Daoy (cell line): ENCODE measurements at regions not wholly inside any gene's neighbourhood (a gene's known extent, or its start where the extent isn't known, plus 50 kb on each side); places are given as distances from the start of the nearest gene placed in this dataset.
"Not testable (repeated sequence)": the region's sequence is repeated elsewhere in the genome, so short reads cannot be mapped to it uniquely, and the experiment has no call there.

Experiments
- DNase-seq: peaks from one replicate; pipeline ENCODE4 v3.0.0-alpha.2; 2015; ENCODE audit warnings: low read depth

DNA sequence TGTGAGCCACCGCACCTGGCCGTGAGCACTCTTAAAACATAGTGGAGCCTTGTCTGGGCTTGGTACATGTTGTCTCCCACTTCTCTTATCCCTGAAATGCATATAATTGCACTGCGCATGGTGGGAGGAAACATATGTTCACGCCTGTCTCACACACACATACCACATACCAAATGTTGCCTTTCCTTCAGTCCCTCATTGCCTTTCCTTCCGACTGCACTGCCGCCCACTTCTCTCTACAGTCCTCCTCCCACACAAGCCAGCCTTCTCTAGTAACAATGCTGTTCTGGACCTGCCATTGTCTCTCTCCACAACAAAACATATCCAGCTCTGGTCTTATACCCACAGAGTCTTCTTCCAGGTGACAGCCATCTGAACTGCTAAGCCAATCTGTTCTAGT is 88.3 kb upstream of the PTHLH start:
- no peak for DNase-seq

DNA sequence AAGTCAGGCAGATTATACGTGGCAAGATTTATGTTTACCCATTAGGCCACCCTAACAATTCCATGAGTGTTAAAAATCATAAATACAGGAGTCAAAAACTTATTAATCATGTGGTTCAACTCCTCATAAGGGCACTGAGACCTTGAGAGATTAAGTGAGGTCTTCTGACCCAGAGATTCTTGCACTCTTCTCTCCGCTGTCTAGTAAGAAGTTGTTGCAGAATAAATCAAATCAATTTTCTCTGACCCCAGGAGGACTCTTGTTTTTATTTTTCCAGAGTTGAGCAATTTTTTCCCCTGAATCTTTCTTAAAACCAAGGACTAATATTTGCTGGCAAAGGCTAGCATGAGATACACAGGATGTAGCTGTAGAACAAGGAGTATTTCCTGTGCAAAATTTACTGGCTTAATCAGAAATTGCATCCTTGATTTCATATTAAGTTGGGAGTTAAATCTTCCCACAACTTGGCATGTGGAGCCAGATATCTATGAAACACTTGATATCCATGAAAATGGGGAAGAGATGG is 90.9 kb upstream of the PTHLH start:
- no peak for DNase-seq

DNA sequence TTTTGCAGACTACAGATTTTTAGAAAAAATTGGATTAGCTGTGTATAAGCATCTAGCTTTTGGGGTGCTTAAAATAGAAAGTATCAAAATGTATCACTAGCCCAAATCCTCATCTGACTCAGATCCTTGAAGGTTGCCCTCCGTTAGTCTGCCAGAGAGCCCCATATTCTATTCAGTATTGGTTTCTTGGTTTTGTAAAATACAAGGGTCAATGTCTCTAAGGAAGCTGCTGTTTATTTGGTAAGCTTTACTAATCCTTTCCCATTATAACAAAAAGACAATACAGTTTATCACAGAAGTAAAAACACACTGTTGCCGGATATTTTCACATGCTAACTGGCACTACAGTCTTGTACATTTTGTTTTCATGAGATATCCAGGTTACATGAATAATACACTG is 92.8 kb upstream of the PTHLH start:
- no peak for DNase-seq

GRCh38 chr12:28065889-28066630 is 93.5 kb upstream of the PTHLH start:
- no peak for DNase-seq

DNA sequence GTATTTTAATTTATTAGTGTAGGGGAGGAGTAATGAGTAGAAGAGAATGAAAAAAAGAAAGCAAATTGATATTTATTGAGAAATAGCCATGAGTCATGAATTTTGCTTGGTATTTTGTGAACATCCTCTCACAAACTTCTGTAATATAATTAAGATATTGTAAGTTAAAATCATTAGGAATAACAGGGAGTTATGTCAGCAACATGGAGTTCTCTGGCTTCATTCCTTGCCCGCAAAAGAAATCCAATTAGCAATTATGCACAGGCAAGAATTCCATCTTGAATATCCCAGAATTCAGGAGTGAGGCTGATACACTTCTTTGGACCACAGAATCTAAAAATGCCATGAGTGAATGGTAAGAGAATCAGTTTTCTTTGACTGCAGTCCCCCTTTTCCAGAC is 94.3 kb upstream of the PTHLH start:
- no peak for DNase-seq

GRCh38 chr12:28068467-28068866 is 95.9 kb upstream of the PTHLH start:
- DNase-seq, result no peak

DNA sequence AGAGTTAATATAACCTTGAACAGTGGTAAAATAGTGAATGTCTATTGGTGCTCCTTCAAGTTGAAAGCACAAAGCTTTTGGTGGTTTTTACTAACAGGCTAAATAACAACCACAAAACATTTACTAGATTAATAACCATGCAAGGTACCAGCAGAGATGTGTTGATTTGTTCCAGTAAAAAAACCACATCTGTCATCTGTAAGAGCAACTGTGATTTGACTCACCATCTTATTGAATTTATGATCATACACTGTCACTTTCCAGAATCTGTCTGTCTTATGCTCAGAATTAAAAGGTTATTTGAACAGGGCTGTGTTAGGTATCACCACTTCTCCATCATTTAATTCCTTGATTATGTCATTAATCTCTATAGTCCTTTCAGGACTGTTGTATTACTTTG is 107.0 kb upstream of the PTHLH start:
- DNase-seq, result no peak

DNA sequence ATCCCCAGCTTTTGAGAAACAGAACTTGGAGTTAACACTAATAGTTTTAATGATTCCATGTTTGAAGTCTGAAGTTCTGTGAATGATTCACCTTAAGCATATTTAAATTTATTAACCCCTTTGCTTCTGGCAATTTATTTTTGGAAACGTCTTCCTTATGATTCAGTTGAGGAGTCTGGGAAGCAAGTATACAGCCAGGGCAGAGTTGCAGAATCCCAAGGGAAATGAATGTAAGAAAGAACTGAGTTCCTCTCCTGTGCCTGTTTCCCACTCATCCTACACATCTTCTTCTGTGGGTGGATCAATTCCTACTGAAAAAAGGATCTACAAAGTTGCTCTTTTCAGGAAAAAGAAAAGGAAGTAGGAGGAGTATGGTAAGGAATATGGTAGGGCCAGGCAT is 108.2 kb upstream of the CCDC91 start:
- no peak for DNase-seq

GRCh38 chr12:28083840-28084678 is 106.2 kb upstream of the CCDC91 start:
- DNase-seq, result no peak

DNA sequence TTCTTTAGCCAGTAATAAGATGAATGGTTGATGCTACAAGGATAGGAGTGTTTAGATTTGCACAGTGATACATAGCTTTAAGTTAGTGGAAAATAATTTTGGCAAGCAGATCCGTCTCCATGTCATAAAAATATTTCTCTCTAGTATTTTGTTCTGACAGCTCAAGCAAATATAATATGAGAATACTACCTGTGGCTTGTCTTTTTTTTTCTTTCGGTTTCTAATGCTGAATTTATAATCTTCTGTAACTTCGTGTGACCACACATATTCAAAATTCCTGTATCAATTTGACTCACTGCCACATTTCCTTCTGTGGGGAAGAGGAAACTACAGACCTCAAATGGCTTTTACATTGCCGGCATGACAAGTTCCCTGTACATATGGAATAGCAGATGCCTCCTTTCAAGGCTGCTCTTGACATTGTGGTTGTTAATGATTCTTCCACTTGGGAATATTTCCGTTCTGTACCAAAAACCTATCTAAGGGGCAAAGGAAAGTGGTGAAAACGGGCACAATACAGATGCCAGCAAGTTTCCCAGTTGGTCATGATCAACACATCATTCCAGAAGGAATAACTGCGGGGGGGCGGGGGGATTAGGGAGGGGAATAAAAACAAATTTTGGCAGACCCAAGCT is 103.6 kb upstream of the CCDC91 start:
- peak; percentile 48 for DNase-seq

GRCh38 chr12:28088566-28089272 is 101.5 kb upstream of the CCDC91 start:
- peak; percentile 35 for DNase-seq

- peak; percentile 60 for DNase-seq
Observed at GRCh38 chr12:28089338-28089737, 100.9 kb upstream of the CCDC91 start.

DNA sequence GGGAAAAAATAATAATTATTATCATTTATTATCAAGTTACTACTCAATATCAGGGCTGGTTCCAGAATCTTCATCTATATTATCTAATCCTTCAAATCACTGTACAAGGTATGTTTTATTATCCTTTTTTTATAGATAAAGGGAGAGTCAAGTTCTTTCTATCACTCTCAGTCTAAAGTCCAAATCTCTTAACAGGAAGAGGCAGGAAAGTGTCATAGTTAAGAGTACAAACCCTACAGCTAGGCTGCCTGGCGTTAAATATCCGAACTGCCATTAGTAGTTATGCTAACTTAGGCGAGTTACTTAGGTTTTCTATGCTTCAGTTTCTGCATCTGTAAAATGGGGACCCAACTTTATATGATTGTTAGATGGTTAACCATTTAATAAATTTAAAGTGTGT is 99.4 kb upstream of the CCDC91 start:
- no peak for DNase-seq

- DNase-seq, result no peak
Observed at GRCh38 chr12:28092396-28092795, 97.9 kb upstream of the CCDC91 start.

- no peak for DNase-seq
Observed at GRCh38 chr12:28096649-28097048, 93.6 kb upstream of the CCDC91 start.

DNA sequence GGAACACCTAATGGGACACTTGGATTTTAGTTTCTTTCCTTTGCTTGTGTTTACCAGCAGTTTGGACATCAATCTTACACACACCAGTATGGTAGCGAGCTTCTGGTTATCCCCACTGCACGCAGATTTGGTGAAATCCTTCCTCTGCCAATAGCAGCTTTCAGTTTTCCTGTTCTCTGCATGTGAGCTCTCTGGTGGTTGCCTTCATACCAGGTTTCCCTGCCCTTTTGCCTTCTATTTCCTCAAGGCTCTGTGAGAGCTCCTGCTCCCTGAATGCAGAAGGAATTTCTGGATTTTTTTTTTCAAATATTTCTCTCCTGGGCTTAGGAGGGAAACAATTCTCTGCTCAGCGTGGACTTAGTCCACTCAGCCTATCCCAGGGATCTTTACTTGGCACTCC is 93.0 kb upstream of the CCDC91 start:
- no peak for DNase-seq

DNA sequence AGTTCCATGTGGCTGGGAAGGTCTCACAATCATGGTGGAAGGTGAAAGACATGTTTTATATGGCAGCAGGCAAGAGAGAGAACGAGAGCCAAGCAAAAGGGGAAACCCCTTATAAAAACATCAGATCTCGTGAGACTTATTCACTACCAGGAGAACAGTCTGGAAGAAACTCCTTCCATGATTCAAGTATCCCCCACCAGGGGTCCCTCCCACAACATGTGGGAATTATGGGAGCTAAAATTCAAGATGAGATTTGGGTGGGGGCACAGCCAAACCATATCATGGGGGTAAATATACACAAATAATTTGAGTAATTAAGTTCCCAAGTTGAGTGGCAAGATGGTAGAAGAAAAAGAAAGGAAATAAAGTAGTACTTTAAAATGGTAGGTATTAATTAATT is 91.0 kb upstream of the CCDC91 start:
- DNase-seq, result not testable (repeated sequence)

GRCh38 chr12:28099871-28100270 is 90.4 kb upstream of the CCDC91 start:
- no peak for DNase-seq

DNA sequence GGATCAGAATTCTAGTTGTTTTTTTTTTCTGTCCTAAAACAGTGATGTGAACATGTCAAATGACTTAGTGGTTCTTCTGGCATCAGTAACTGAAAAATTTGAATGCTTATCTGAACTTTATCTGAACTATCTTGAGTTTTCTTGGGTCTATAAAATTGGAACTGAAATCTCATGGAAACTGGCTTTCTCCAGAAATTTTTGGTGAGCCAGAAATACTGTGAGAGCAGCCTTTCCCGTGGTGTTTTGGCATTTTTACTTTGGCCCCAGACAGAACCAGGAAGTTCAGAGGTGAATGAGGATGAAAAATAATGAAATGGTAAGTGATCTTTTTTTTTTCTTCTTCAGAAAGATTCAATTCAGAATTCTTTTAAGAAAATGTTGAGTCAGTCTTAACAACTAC is 89.5 kb upstream of the CCDC91 start:
- no peak for DNase-seq

DNA sequence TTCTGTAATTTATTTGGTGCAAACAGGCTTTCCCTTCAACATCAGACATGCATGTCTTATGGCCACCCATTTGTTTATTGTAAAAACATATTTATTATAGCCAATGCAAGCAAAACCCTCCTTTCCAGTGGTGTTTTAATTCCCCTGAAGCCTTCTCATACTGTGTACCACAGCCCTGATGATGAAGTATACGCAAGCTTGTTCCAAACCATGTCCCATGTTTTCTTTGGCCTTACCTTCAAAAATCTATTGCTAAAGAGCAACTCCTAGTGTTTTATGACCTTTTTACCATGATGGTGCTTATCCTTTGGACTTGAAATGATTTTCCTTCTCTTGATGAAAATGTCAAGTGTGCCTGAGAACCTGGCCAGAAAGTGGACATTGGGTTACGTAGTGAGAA is 85.9 kb upstream of the CCDC91 start:
- DNase-seq, result peak; percentile 33

- no peak for DNase-seq
Observed at GRCh38 chr12:28104903-28105864, 85.1 kb upstream of the CCDC91 start.
